IMR-90 (cell line): ENCODE measurements at regions not wholly inside any gene's neighbourhood (a gene's known extent, or its start where the extent isn't known, plus 50 kb on each side); places are given as distances from the start of the nearest gene placed in this dataset.

Experiments
- ATAC-seq: fragments of 200-7000 bp; cut with Tn5 transposase; 2 replicates; pipeline ENCODE4 v1.9.1; 2020; ENCODE audit warnings: low read depth, mild to moderate bottlenecking, moderate library complexity
- BruUV-seq: library from RNA; stranded (reverse); fragments of 400-500 nt; replicated peaks from 2 replicates; lab custom pipeline; 2021; lab: Mats Ljungman, UMichigan
- CTCF ChIA-PET: fragments of 300-600 bp; formaldehyde crosslinking; extraction: SDS; loops from one replicate; lab custom pipeline; 2021; ENCODE audit warnings: antibody characterized with exemption; lab: Yijun Ruan, JAX
- POLR2A ChIA-PET: fragments of 300-600 bp; sonication (Branson Sonifier 250); formaldehyde crosslinking; loops from one replicate; lab custom pipeline; 2022; ENCODE audit warnings: antibody characterized with exemption; ENCODE audit not compliant: unreplicated experiment; lab: Charles Lee
- DNase-seq: peaks from one replicate; pipeline ENCODE4 v3.0.0; 2013
- H2AFZ ChIP-seq: replicated peaks from 2 replicates; pipeline ENCODE3; 2013; ENCODE audit warnings: low read length, mild to moderate bottlenecking; ENCODE audit not compliant: poor library complexity
- H2AK5ac ChIP-seq: 2 replicates; pipeline ENCODE4 v1.6.1; 2013; ENCODE audit warnings: low read depth, low read length, inconsistent platforms
- H2AK9ac ChIP-seq: replicated peaks from 2 replicates; pipeline ENCODE3; 2013; ENCODE audit warnings: mild to moderate bottlenecking, low read depth, low read length, moderate library complexity; ENCODE audit not compliant: poor library complexity
- H2BK120ac ChIP-seq: 2 replicates; pipeline ENCODE4 v1.6.1; 2013; ENCODE audit warnings: low read depth, low read length, inconsistent platforms
- H2BK15ac ChIP-seq: 3 replicates; pipeline ENCODE4 v1.6.1; 2013; ENCODE audit warnings: low read depth, low read length, inconsistent platforms
- H2BK20ac ChIP-seq: 2 replicates; pipeline ENCODE4 v1.6.1; 2013; ENCODE audit warnings: low read depth, mild to moderate bottlenecking, inconsistent platforms, low read length, moderate library complexity
- H2BK5ac ChIP-seq: 2 replicates; pipeline ENCODE4 v1.6.1; 2013; ENCODE audit warnings: mild to moderate bottlenecking, low read depth, low read length, inconsistent platforms; ENCODE audit not compliant: poor library complexity, severe bottlenecking
- H3K14ac ChIP-seq: replicated peaks from 2 replicates; pipeline ENCODE4 v1.6.1; 2013; ENCODE audit warnings: low read depth, low read length, inconsistent platforms
- H3K18ac ChIP-seq: 2 replicates; pipeline ENCODE4 v1.6.1; 2013; ENCODE audit warnings: low read depth, low read length, control low read depth
- H3K23ac ChIP-seq: 2 replicates; pipeline ENCODE4 v1.6.1; 2013; ENCODE audit warnings: low read depth, low read length, inconsistent platforms
- H3K27ac ChIP-seq: 2 replicates; pipeline ENCODE4 v1.5.1; 2013; ENCODE audit warnings: mild to moderate bottlenecking, control low read depth, low read length; ENCODE audit not compliant: insufficient read depth
- H3K27me3 ChIP-seq: 2 replicates; pipeline ENCODE4 v1.6.1; 2013; ENCODE audit warnings: low read length; ENCODE audit not compliant: control insufficient read depth, insufficient read depth
- H3K36me3 ChIP-seq: 2 replicates; pipeline ENCODE4 v1.6.1; 2013; ENCODE audit warnings: low read length, mixed read lengths; ENCODE audit not compliant: control insufficient read depth, insufficient read depth
- H3K4ac ChIP-seq: 2 replicates; pipeline ENCODE4 v1.6.1; 2013; ENCODE audit warnings: low read depth, low read length, inconsistent platforms
- H3K4me1 ChIP-seq: 2 replicates; pipeline ENCODE4 v1.6.1; 2013; ENCODE audit warnings: low read length, mixed read lengths; ENCODE audit not compliant: control insufficient read depth, insufficient read depth
- H3K4me2 ChIP-seq: 2 replicates; pipeline ENCODE4 v1.6.1; 2013; ENCODE audit warnings: low read depth, mild to moderate bottlenecking, control low read depth, low read length, moderate library complexity
- H3K4me3 ChIP-seq: 2 replicates; pipeline ENCODE4 v1.5.1; 2013; ENCODE audit warnings: low read depth, mild to moderate bottlenecking, control low read depth, low read length, moderate library complexity; ENCODE audit not compliant: insufficient read depth
- H3K56ac ChIP-seq: 2 replicates; pipeline ENCODE4 v1.6.1; 2013; ENCODE audit warnings: low read length, inconsistent platforms; ENCODE audit not compliant: insufficient read depth; ENCODE audit errors: extremely low read depth
- H3K79me1 ChIP-seq, 2 experiments: 2 replicates each; pipeline ENCODE4 v1.6.1; 2013; ENCODE audit warnings: low read length in 2 of 2, inconsistent platforms in 1 of 2, low read depth in 1 of 2
- H3K9ac ChIP-seq: 2 replicates; pipeline ENCODE4 v1.6.1; 2013; ENCODE audit warnings: low read depth, low read length, control low read depth
- H3K9me1 ChIP-seq: 2 replicates; pipeline ENCODE4 v1.6.1; 2013; ENCODE audit warnings: low read length, inconsistent platforms; ENCODE audit not compliant: insufficient read depth
- H3K9me3 ChIP-seq: 2 replicates; pipeline ENCODE4 v1.6.1; 2013; ENCODE audit warnings: low read length; ENCODE audit not compliant: control insufficient read depth, insufficient read depth
- H4K20me1 ChIP-seq: 2 replicates; pipeline ENCODE4 v1.6.1; 2013; ENCODE audit warnings: low read length, inconsistent platforms; ENCODE audit not compliant: insufficient read depth
- H4K5ac ChIP-seq: 2 replicates; pipeline ENCODE4 v1.6.1; 2013; ENCODE audit warnings: mild to moderate bottlenecking, low read depth, low read length, control low read depth
- H4K8ac ChIP-seq, 2 experiments: 2 replicates each; pipeline ENCODE4 v1.6.1; 2013; ENCODE audit warnings: low read depth in 2 of 2, low read length in 2 of 2, control low read depth in 1 of 2, inconsistent platforms in 1 of 2
- H4K91ac ChIP-seq: 2 replicates; pipeline ENCODE4 v1.6.1; 2013; ENCODE audit warnings: low read depth, low read length, inconsistent platforms; ENCODE audit not compliant: insufficient read depth
- CHD1 ChIP-seq: IDR thresholded peaks from 2 replicates; pipeline ENCODE4 v1.6.1; 2012; ENCODE audit warnings: low read depth, low read length, improper control_type of control experiment
- MXI1 ChIP-seq: IDR thresholded peaks from 2 replicates; pipeline ENCODE4 v1.6.1; 2012; ENCODE audit warnings: low read depth, mild to moderate bottlenecking, low read length, moderate library complexity, borderline replicate concordance
- POLR2A ChIP-seq: IDR thresholded peaks from 2 replicates; pipeline ENCODE4 v1.6.1; 2012; ENCODE audit warnings: mild to moderate bottlenecking, low read depth, low read length
- RAD21 ChIP-seq: IDR thresholded peaks from 2 replicates; pipeline ENCODE4 v1.6.1; 2012; ENCODE audit warnings: low read length, improper control_type of control experiment
- RCOR1 ChIP-seq: IDR thresholded peaks from 2 replicates; pipeline ENCODE4 v1.6.1; 2012; ENCODE audit warnings: mild to moderate bottlenecking, low read length, improper control_type of control experiment; ENCODE audit not compliant: insufficient replicate concordance
- SMC3 ChIP-seq: fragments of 150-350 bp; IDR thresholded peaks from 2 replicates; pipeline ENCODE4 v1.6.1; 2016; ENCODE audit warnings: low read depth, mild to moderate bottlenecking, antibody characterized with exemption, low read length, moderate library complexity
- USF2 ChIP-seq: fragments of 150-350 bp; IDR thresholded peaks from 2 replicates; pipeline ENCODE4 v1.6.1; 2017; ENCODE audit warnings: mild to moderate bottlenecking, antibody characterized with exemption, low read length, low read depth
- WGBS, 2 experiments: methylation state at CpG; one replicate each; pipeline versions ENCODE4 v1.1.5 to v1.1.7; 2013; ENCODE audit warnings: missing lambda C conversion rate in 2 of 2; ENCODE audit not compliant: insufficient read length in 1 of 2; ENCODE audit errors: extremely low coverage in 2 of 2; 5-methylcytosine and 5-hydroxymethylcytosine counted together
- dilution Hi-C: fragments of 300-500 bp; cut with HindIII; formaldehyde crosslinking; loops from one replicate; pipeline ENCODE4 v1.14.3; 2018; ENCODE audit warnings: low sequenced_read_pairs; ENCODE audit not compliant: unreplicated experiment
- in situ Hi-C: fragments of 300-500 bp; cut with MboI; formaldehyde crosslinking; loops from 3 replicates; pipeline ENCODE4 v1.14.3; 2019; ENCODE audit warnings: low sequenced_read_pairs, inconsistent platforms, mixed read lengths
- intact Hi-C: fragments of 100-400 bp; cut with micrococcal nuclease; formaldehyde crosslinking; loops from 2 replicates; pipeline ENCODE4 v1.10.0; 2022
- TF ChIP-seq, protein P1 (sequence below): conservative IDR thresholded peaks from 2 replicates; pipeline ENCODE4 v1.5.1; 2012; ENCODE audit warnings: mild to moderate bottlenecking, low read depth, low read length, improper control_type of control experiment

DNA sequence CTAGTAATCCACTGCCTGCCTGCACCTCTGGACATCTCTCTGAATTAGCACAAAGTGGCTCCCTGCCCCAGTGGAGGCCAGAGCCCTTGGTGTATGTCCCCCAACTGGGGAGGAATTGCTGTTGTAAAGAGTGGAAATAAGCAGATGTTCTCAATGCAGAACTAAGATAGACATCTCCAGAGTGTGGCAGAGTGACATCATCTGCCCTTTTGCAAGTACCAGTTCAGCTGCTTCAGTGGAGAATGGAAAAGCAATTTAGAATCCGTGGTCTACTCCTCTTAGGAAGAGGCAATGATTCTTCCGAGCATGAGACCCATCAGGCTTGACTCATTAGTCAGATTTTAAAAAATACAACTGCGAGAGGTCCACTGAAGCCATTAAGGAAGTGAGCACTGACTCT, 1512.0 kb upstream of the GOT2 start:
- no peaks in the 10 kb centered on the region for H4K20me1 ChIP-seq
- H3K4ac ChIP-seq = no peak overlapping the region
- H4K91ac ChIP-seq = no peak overlapping the region
- no peaks in the 10 kb centered on the region for H3K79me1 ChIP-seq
- DNase-seq = no peak
- H3K18ac ChIP-seq = no peak overlapping the region
- no peak overlapping the region for H2AK9ac ChIP-seq
- H3K9me1 ChIP-seq = no peaks in the 10 kb centered on the region
- H2BK20ac ChIP-seq = no peak overlapping the region
- POLR2A ChIA-PET = no interaction called here
- H3K9me3 ChIP-seq = peaks cover 6% of the 10 kb centered on the region
- no peak overlapping the region for H4K8ac ChIP-seq
- H2AK5ac ChIP-seq = no peak overlapping the region
- dilution Hi-C loops = no loop called here
- in situ Hi-C loops = no loop called here
- WGBS, 2 experiments = no CpG with 5 or more reads among the region's 3 CpGs
- no peak overlapping the region for H3K9ac ChIP-seq
- no peak overlapping the region for H3K4me2 ChIP-seq
- no peaks in the 10 kb centered on the region for H3K27me3 ChIP-seq
- no peak overlapping the region for H2BK5ac ChIP-seq
- CTCF ChIA-PET = no interaction called here
- no peak overlapping the region for H4K5ac ChIP-seq
- no TSS peak for BruUV-seq
- no peaks in the 10 kb centered on the region for H3K4me1 ChIP-seq
- no peak for ATAC-seq
- intact Hi-C loops = no loop called here
- no peak overlapping the region for H3K56ac ChIP-seq
- no peak overlapping the region for H3K23ac ChIP-seq
- H2BK120ac ChIP-seq = no peak overlapping the region
- no peak overlapping the region for H3K4me3 ChIP-seq
- TF ChIP-seq, protein P1, sequence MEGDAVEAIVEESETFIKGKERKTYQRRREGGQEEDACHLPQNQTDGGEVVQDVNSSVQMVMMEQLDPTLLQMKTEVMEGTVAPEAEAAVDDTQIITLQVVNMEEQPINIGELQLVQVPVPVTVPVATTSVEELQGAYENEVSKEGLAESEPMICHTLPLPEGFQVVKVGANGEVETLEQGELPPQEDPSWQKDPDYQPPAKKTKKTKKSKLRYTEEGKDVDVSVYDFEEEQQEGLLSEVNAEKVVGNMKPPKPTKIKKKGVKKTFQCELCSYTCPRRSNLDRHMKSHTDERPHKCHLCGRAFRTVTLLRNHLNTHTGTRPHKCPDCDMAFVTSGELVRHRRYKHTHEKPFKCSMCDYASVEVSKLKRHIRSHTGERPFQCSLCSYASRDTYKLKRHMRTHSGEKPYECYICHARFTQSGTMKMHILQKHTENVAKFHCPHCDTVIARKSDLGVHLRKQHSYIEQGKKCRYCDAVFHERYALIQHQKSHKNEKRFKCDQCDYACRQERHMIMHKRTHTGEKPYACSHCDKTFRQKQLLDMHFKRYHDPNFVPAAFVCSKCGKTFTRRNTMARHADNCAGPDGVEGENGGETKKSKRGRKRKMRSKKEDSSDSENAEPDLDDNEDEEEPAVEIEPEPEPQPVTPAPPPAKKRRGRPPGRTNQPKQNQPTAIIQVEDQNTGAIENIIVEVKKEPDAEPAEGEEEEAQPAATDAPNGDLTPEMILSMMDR = no peak
- no peak for TF ChIP-seq CHD1
- TF ChIP-seq SMC3 = no peak
- no peak for TF ChIP-seq MXI1
- no peak for TF ChIP-seq RCOR1
- TF ChIP-seq RAD21 = no peak
- TF ChIP-seq USF2 = no peak
- TF ChIP-seq POLR2A = no peak
- H3K14ac ChIP-seq = no peak overlapping the region
- H2AFZ ChIP-seq = no peak overlapping the region
- H3K27ac ChIP-seq = no peak overlapping the region
- no peaks in the 10 kb centered on the region for H3K36me3 ChIP-seq
- H2BK15ac ChIP-seq = no peak overlapping the region
